Sigmoid colon (tissue), 4 donors: ENCODE measurements at regions not wholly inside any gene's neighbourhood (a gene's known extent, or its start where the extent isn't known, plus 50 kb on each side); places are given as distances from the start of the nearest gene placed in this dataset.

Source experiments
- POLR2A ChIP-seq, 2 donors: fragments of 450-650 bp; IDR thresholded peaks; one replicate each; pipeline ENCODE4 v1.6.1; 2016; ENCODE audit warnings: antibody characterized with exemption in 2 of 2, mild to moderate bottlenecking in 2 of 2, moderate library complexity in 2 of 2
- POLR2AphosphoS5 ChIP-seq, 4 donors: sonication (generic); formaldehyde crosslinking; IDR thresholded peaks; one replicate each; pipeline ENCODE4 v1.6.1; 2017; ENCODE audit warnings: antibody characterized with exemption in 4 of 4
- TF ChIP-seq, protein P1 (sequence below), 4 experiments: fragments of 450-650 bp in 3 of 4; fragments of 200-600 bp in 1 of 4; IDR thresholded peaks; one replicate each; pipeline ENCODE4 v1.5.1; 2016 to 2019; ENCODE audit warnings: antibody characterized with exemption in 4 of 4, mild to moderate bottlenecking in 3 of 4, moderate library complexity in 2 of 4

DNA sequence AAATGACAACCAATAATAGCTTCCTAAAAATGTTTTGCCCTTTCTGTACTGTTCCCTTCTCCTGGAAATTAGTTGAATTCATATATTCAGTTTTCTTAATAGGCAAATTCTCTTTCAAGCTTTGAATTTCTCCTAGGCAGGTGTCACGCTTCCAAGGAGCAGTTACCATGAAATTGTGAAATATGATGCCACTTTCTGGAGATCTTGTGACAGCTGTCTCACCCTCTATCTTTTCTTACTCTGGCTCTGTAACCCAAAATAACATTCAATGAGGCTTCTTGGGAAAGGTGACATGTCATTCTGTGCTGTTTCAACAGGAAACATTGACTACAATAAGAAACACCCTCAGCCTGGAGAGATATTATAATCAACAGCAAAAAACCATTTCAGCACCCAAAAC lies 80.3 kb upstream of the MRI1 start:
- TF ChIP-seq POLR2AphosphoS5 (IDR thresholded peaks at IDR 0.05) (no peak), POLR2A (IDR thresholded peaks at IDR 0.05) (no peak)
- TF ChIP-seq, protein P1, sequence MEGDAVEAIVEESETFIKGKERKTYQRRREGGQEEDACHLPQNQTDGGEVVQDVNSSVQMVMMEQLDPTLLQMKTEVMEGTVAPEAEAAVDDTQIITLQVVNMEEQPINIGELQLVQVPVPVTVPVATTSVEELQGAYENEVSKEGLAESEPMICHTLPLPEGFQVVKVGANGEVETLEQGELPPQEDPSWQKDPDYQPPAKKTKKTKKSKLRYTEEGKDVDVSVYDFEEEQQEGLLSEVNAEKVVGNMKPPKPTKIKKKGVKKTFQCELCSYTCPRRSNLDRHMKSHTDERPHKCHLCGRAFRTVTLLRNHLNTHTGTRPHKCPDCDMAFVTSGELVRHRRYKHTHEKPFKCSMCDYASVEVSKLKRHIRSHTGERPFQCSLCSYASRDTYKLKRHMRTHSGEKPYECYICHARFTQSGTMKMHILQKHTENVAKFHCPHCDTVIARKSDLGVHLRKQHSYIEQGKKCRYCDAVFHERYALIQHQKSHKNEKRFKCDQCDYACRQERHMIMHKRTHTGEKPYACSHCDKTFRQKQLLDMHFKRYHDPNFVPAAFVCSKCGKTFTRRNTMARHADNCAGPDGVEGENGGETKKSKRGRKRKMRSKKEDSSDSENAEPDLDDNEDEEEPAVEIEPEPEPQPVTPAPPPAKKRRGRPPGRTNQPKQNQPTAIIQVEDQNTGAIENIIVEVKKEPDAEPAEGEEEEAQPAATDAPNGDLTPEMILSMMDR (IDR thresholded peaks at IDR 0.05) = no peak
